Suprapubic skin (tissue), 4 donors: ENCODE measurements at regions not wholly inside any gene's neighbourhood (a gene's known extent, or its start where the extent isn't known, plus 50 kb on each side); places are given as distances from the start of the nearest gene placed in this dataset.

Experiments
- CTCF ChIP-seq, 2 donors: fragments of 200-600 bp in 1 of 2; fragments of 450-650 bp in 1 of 2; sonication (generic) in 1 of 2; IDR thresholded peaks; one replicate each; pipeline ENCODE4 v1.5.1; 2016 to 2019; ENCODE audit warnings: antibody characterized with exemption in 2 of 2, mild to moderate bottlenecking in 1 of 2, moderate library complexity in 1 of 2
- POLR2A ChIP-seq, 2 donors: fragments of 450-650 bp; IDR thresholded peaks; one replicate each; pipeline ENCODE4 v1.6.1; 2017; ENCODE audit warnings: antibody characterized with exemption in 2 of 2, mild to moderate bottlenecking in 2 of 2, moderate library complexity in 2 of 2
- POLR2AphosphoS5 ChIP-seq, 3 donors: sonication (generic); formaldehyde crosslinking; IDR thresholded peaks; one replicate each; pipeline ENCODE4 v1.6.1; 2017; ENCODE audit warnings: antibody characterized with exemption in 3 of 3

- TF ChIP-seq CTCF (IDR thresholded peaks at IDR 0.05), result no peak
- no peak for TF ChIP-seq POLR2A (IDR thresholded peaks at IDR 0.05)
- TF ChIP-seq POLR2AphosphoS5 (IDR thresholded peaks at IDR 0.05), result no peak
Measured at GRCh38 chr4:117641519-117641918, 392.8 kb upstream of the NDST3 start.
